AG04449 (cell line): ENCODE measurements at regions not wholly inside any gene's neighbourhood (a gene's known extent, or its start where the extent isn't known, plus 50 kb on each side); places are given as distances from the start of the nearest gene placed in this dataset.
"Not testable (repeated sequence)": the region's sequence is repeated elsewhere in the genome, so short reads cannot be mapped to it uniquely, and the experiment has no call there.

ENCODE experiments used
- CTCF ChIA-PET: fragments of 350-600 bp; formaldehyde crosslinking; extraction: SDS; loops from one replicate; lab custom pipeline; 2021; ENCODE audit warnings: antibody characterized with exemption; lab: Yijun Ruan, JAX
- POLR2A ChIA-PET: fragments of 400-600, 350-600 bp; formaldehyde crosslinking; extraction: SDS; loops from one replicate; lab custom pipeline; 2020; ENCODE audit warnings: antibody characterized with exemption, inconsistent platforms; lab: Yijun Ruan, JAX
- DNase-seq: peaks from one replicate; pipeline ENCODE4 v3.0.0-alpha.2; 2010; ENCODE audit warnings: low read depth, low spot score
- H3K4me3 ChIP-seq: 2 replicates; pipeline ENCODE4 v1.5.1; 2011; ENCODE audit warnings: low read depth, mild to moderate bottlenecking, control low read depth, low read length
- TF ChIP-seq, protein P1 (sequence below): IDR thresholded peaks from one replicate; pipeline ENCODE4 v1.5.1; 2011; ENCODE audit warnings: mild to moderate bottlenecking, moderate library complexity, low read length, control low read depth, inconsistent platforms; ENCODE audit not compliant: insufficient read depth; ENCODE audit errors: missing control alignments

DNA sequence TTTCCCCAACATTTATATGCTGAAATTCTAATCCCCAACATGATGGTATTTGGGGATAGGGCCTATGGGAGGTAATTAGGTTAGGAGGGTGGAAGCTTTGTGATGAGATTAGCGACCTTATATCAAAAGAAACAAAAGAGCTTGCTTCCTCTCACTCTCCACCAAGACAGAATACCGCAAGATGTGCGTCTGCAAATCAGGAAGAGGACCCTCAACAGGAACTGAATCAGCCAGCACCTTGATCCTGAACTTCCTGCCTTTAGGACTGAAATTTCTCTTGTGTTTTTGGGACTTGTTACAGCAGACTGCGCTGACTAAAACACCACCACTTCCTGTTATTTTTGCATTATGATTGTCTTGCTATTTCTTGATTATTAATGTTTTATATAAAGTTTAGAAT, 1889.4 kb downstream of the C4orf33 start:
- ChIA-PET POLR2A (no interaction called here), CTCF (no interaction called here)
- TF ChIP-seq, protein P1, sequence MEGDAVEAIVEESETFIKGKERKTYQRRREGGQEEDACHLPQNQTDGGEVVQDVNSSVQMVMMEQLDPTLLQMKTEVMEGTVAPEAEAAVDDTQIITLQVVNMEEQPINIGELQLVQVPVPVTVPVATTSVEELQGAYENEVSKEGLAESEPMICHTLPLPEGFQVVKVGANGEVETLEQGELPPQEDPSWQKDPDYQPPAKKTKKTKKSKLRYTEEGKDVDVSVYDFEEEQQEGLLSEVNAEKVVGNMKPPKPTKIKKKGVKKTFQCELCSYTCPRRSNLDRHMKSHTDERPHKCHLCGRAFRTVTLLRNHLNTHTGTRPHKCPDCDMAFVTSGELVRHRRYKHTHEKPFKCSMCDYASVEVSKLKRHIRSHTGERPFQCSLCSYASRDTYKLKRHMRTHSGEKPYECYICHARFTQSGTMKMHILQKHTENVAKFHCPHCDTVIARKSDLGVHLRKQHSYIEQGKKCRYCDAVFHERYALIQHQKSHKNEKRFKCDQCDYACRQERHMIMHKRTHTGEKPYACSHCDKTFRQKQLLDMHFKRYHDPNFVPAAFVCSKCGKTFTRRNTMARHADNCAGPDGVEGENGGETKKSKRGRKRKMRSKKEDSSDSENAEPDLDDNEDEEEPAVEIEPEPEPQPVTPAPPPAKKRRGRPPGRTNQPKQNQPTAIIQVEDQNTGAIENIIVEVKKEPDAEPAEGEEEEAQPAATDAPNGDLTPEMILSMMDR: no peak
- no peak overlapping the region for H3K4me3 ChIP-seq
- no peak for DNase-seq

DNA sequence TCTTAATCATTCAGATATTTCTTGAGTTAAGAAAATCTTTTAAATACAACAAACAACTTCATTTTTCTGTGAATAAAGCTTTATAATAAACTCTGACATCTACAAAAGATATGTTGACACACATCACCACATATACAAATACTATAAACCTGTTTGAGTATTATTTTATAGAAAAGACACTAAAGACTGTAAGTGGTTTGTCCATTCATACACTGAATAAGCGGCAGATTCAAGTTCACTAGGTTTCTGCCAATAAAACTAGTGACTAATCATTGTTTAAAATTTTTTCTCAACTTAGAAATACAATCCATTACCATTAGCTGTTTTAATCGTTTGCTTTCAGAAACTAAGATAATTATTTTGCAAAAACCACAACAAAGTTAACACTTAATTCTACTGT, 1900.0 kb downstream of the C4orf33 start:
- CTCF ChIA-PET: no interaction called here
- TF ChIP-seq, protein P1: no peak
- DNase-seq: no peak
- POLR2A ChIA-PET: no interaction called here
- no peak overlapping the region for H3K4me3 ChIP-seq

DNA sequence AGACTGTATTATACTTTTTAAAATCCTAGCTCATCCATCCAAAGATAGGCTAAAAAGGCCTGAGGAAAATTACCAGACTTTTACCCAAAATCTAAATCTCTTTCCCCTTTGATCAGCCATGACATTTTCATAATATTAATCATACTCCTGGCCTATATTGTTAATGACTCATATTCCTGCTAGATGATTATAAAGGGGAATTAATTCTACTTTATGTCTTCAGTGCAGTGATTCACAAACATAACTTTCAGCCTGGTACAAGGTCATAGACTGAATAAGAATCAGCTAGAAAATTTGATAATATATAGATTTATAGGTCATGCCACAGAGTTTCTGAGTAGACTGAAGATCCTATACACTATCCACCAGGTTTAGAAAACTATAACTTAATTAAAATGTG, 1905.4 kb downstream of the C4orf33 start:
- POLR2A ChIA-PET: no interaction called here
- no peak overlapping the region for H3K4me3 ChIP-seq
- CTCF ChIA-PET: no interaction called here

DNA sequence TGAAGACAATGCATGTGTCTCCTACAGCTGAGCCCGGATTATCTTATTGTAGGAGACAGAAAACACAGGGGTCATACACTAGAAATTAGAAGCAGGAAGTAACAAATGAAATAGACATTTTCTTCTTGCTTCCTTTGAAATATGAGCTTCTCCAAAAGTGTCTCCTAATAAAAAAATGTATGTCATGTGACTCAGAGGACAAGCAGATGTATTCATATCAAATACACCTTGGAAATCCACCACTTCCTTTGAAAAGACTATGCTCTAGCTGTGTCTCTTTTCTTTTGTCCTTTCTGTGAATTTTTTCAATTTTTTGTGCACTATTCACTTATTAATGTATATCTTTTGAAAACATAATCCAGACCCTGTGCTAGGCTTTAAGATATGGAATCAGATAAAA, 1906.2 kb downstream of the C4orf33 start:
- CTCF ChIA-PET: no interaction called here
- no peak for DNase-seq
- H3K4me3 ChIP-seq: no peak overlapping the region
- POLR2A ChIA-PET: no interaction called here
- TF ChIP-seq, protein P1: no peak

More for the DNA sequence above, 1905.4 kb downstream of the C4orf33 start:
- no peak for DNase-seq
- TF ChIP-seq, protein P1: no peak

DNA sequence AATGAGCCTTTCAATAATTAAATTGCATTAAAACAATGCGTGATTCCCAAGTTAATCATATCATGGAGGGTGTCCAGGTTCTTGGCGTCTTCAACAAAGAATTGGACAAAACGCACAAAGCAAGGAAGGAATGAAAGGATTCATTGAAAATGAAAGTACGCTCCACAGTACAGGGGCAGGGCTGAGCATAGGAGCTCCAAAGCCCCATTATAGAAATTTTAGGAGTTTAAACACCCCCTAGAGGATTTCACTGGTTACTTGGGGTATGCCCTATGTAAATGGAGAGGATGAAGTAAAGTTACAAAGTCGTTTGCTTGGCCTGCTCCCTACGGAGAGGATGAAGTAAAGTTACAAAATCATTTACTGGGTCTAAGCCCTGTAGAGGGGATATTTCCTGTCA, 1910.4 kb downstream of the C4orf33 start:
- no peak overlapping the region for H3K4me3 ChIP-seq
- TF ChIP-seq, protein P1: no peak
- CTCF ChIA-PET: no interaction called here
- DNase-seq: no peak
- POLR2A ChIA-PET: no interaction called here

DNA sequence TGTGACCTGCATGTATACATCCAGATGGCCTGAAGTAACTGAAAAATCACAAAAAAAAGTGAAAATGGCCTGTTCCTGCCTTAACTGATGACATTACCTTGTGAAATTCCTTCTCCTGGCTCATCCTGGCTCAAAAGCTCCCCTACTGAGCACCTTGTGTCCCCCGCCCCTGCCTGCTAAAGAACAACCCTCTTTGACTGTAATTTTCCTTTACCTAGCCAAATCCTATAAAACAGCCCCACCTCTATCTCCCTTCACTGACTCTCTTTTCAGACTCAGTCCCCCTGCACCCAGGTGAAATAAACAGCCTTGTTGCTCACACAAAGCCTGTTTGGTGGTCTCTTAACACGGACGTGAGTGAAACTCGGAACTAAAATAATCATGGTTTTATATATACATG, 1916.0 kb downstream of the C4orf33 start:
- POLR2A ChIA-PET, DNase-seq, CTCF ChIA-PET, H3K4me3 ChIP-seq: not testable (repeated sequence)

DNA sequence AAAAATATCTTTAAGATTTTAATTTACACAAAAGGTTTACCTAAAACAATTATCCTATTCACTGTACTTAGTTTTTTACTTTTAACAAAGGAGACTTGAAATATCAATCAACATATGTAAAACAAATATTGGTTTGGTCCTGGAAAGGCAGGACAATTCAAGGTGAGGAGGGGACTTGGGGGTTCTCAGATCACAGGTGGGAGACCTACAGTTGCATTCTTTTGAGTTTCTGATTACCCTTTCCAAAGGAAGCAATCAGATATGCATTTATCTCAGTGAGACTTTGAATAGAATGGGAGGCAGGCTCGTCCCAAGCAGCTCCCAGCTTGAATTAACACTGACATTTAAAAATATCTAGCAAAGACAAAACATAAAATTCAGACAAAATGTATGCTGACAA, 1917.3 kb downstream of the C4orf33 start:
- ChIA-PET CTCF (no interaction called here), POLR2A (no interaction called here)
- H3K4me3 ChIP-seq: no peak overlapping the region
- no peak for DNase-seq
- TF ChIP-seq, protein P1: no peak
